Common myeloid progenitor, CD34-positive (primary cell): ENCODE measurements at regions not wholly inside any gene's neighbourhood (a gene's known extent, or its start where the extent isn't known, plus 50 kb on each side); places are given as distances from the start of the nearest gene placed in this dataset.
A peak's percentile ranks its signal among the peaks of the same experiment; 100 is the strongest.

Source experiments
- CTCF ChIA-PET: fragments of 350-600 bp; sonication (Branson Sonifier 250); formaldehyde crosslinking; loops from one replicate; lab custom pipeline; 2021; ENCODE audit warnings: antibody characterized with exemption; lab: Charles Lee
- POLR2A ChIA-PET: fragments of 350-600 bp; sonication (Branson Sonifier 250); formaldehyde crosslinking; loops from one replicate; lab custom pipeline; 2021; ENCODE audit warnings: antibody characterized with exemption; lab: Charles Lee
- DNase-seq, 3 donors: peaks; one replicate each; pipeline versions ENCODE4 v3.0.0 to v3.0.0-alpha.2; 2013
- H3K27ac ChIP-seq, 2 experiments: 1 replicate in 1 of 2; 2 replicates in 1 of 2; pipeline ENCODE4 v1.7.0; 2013; ENCODE audit warnings: inconsistent platforms in 2 of 2, low read length in 2 of 2, mild to moderate bottlenecking in 2 of 2, low read depth in 1 of 2, moderate library complexity in 1 of 2; ENCODE audit not compliant: severe bottlenecking in 2 of 2, insufficient read depth in 1 of 2, poor library complexity in 1 of 2
- H3K27me3 ChIP-seq, 5 experiments: replicated peaks in 2 of 5; 1 replicate in 3 of 5; 2 replicates in 2 of 5; pipeline versions ENCODE4 v1.6.1 to v1.7.0; 2013; ENCODE audit warnings: low read length in 4 of 5, mild to moderate bottlenecking in 2 of 5, moderate library complexity in 2 of 5, inconsistent platforms in 1 of 5; ENCODE audit not compliant: insufficient read depth in 5 of 5, control insufficient read depth in 4 of 5
- H3K36me3 ChIP-seq, 4 experiments: 1 replicate in 2 of 4; 2 replicates in 2 of 4; pipeline versions ENCODE4 v1.6.1 to v1.7.0; 2013; ENCODE audit warnings: low read length in 3 of 4, control low read depth in 1 of 4, mild to moderate bottlenecking in 1 of 4; ENCODE audit not compliant: control insufficient read depth in 4 of 4, insufficient read depth in 4 of 4
- H3K4me1 ChIP-seq, 4 experiments: 1 replicate in 3 of 4; 2 replicates in 1 of 4; pipeline versions ENCODE4 v1.6.1 to v1.7.1; 2013; ENCODE audit warnings: low read length in 3 of 4, mild to moderate bottlenecking in 3 of 4, control low read depth in 1 of 4, inconsistent platforms in 1 of 4, moderate library complexity in 1 of 4; ENCODE audit not compliant: control insufficient read depth in 4 of 4, insufficient read depth in 4 of 4; ENCODE audit errors: control extremely low read depth in 1 of 4
- H3K4me3 ChIP-seq, 7 experiments: 1 replicate in 4 of 7; 2 replicates in 3 of 7; pipeline versions ENCODE4 v1.5.1 to v1.7.0; 2013; ENCODE audit warnings: mild to moderate bottlenecking in 7 of 7, low read length in 6 of 7, moderate library complexity in 6 of 7, inconsistent platforms in 2 of 7, low read depth in 2 of 7, control low read depth in 1 of 7; ENCODE audit not compliant: insufficient read depth in 4 of 7, control insufficient read depth in 1 of 7; ENCODE audit errors: extremely low read depth in 1 of 7
- H3K9me3 ChIP-seq, 5 experiments: 1 replicate in 4 of 5; 2 replicates in 1 of 5; pipeline versions ENCODE4 v1.6.1 to v1.7.1; 2013; ENCODE audit warnings: low read length in 4 of 5, mild to moderate bottlenecking in 2 of 5, inconsistent platforms in 1 of 5, low read depth in 1 of 5, moderate library complexity in 1 of 5; ENCODE audit not compliant: control insufficient read depth in 4 of 5, insufficient read depth in 2 of 5; ENCODE audit errors: control extremely low read depth in 1 of 5
- WGBS: methylation state at CpG from one replicate; pipeline ENCODE4 v1.1.5; 2013; ENCODE audit not compliant: insufficient coverage; 5-methylcytosine and 5-hydroxymethylcytosine counted together

- no peak overlapping the region for H3K27ac ChIP-seq
- 71% methylated on average over 2 of the region's 3 CpGs for WGBS
- no peak overlapping the region for H3K4me3 ChIP-seq
- no peaks in the 10 kb centered on the region for H3K27me3 ChIP-seq
- peak; percentile 28 to 52 (median 41) for DNase-seq
- no peaks in the 10 kb centered on the region for H3K36me3 ChIP-seq
- H3K4me1 ChIP-seq = no peaks in the 10 kb centered on the region
- CTCF ChIA-PET = no interaction called here
- no peaks in the 10 kb centered on the region for H3K9me3 ChIP-seq
- POLR2A ChIA-PET = no interaction called here
Measured at GRCh38 chr13:76016799-76017400, 380.8 kb downstream of the LMO7 start.

- no peaks in the 10 kb centered on the region for H3K36me3 ChIP-seq
- no peaks in the 10 kb centered on the region for H3K9me3 ChIP-seq
- ChIA-PET POLR2A (no interaction called here), CTCF (interaction anchor here (1.0 kb wide), 1 partner anchor 16 kb away, joined by 3 read pairs; no protein-coding TSS in a partner anchor)
- peak in 1 of 3 donors; percentile 27 for DNase-seq
- H3K4me3 ChIP-seq = no peak overlapping the region
- 48% methylated on average over 2 of the region's 5 CpGs for WGBS
- H3K4me1 ChIP-seq = no peaks in the 10 kb centered on the region
- H3K27me3 ChIP-seq = no peaks in the 10 kb centered on the region
- peak overlapping the region in 1 of 2 experiments; percentile 15 for H3K27ac ChIP-seq
Measured at GRCh38 chr13:76014406-76015318, 378.5 kb downstream of the LMO7 start.

- H3K4me1 ChIP-seq = no peaks in the 10 kb centered on the region
- no peak overlapping the region for H3K4me3 ChIP-seq
- no peak for DNase-seq
- CTCF ChIA-PET = interaction anchor here (1.0 kb wide), 1 partner anchor 142 kb away, joined by 3 read pairs; no protein-coding TSS in a partner anchor
- no peaks in the 10 kb centered on the region for H3K36me3 ChIP-seq
- POLR2A ChIA-PET = no interaction called here
- H3K27ac ChIP-seq = no peak overlapping the region
- WGBS = 100% methylated on average over 2 of the region's 2 CpGs
- no peaks in the 10 kb centered on the region for H3K27me3 ChIP-seq
- no peaks in the 10 kb centered on the region for H3K9me3 ChIP-seq
Measured at GRCh38 chr13:76012091-76012721, 376.1 kb downstream of the LMO7 start.

DNA sequence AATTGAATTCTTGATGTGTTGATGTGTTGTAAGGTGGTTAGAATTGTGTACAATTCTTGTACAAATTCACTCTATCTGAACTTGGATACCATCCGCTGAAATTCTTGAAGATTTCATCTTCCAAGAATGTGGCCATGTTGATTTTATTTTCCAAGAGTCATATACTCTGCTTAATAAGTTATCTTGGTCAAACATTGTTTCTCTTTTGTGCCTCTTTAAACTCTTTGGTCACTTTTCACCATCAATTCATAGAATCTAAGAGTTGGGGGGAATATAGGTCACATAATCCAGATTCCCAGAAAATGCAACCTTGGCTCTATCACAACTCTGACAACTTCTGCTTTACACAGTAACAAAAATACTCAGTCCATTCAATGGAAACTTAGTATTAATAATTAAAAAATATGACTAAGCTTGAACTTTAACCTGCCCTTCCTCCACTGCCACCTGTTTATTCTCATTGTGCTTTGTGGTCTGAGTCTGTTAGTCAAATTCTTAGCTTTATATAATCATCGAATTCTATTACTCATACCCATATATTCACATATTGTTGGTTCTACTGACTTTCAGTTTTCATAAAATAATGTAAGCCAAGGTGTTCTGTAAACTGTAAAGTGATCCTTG is 373.2 kb downstream of the LMO7 start:
- H3K4me1 ChIP-seq = no peaks in the 10 kb centered on the region
- peak in 2 of 3 donors; percentile 4 to 12 for DNase-seq
- no peaks in the 10 kb centered on the region for H3K36me3 ChIP-seq
- ChIA-PET CTCF (interaction anchor here (1.0 kb wide), 1 partner anchor 313 kb away, joined by 3 read pairs; no protein-coding TSS in a partner anchor), POLR2A (interaction anchor here (0.5 kb wide), 1 partner anchor 17 kb away, joined by 3 read pairs; no protein-coding TSS in a partner anchor)
- no peaks in the 10 kb centered on the region for H3K27me3 ChIP-seq
- no peak overlapping the region for H3K4me3 ChIP-seq
- H3K27ac ChIP-seq = no peak overlapping the region
- no peaks in the 10 kb centered on the region for H3K9me3 ChIP-seq
- no CpG with 5 or more reads among the region's 2 CpGs for WGBS

DNA sequence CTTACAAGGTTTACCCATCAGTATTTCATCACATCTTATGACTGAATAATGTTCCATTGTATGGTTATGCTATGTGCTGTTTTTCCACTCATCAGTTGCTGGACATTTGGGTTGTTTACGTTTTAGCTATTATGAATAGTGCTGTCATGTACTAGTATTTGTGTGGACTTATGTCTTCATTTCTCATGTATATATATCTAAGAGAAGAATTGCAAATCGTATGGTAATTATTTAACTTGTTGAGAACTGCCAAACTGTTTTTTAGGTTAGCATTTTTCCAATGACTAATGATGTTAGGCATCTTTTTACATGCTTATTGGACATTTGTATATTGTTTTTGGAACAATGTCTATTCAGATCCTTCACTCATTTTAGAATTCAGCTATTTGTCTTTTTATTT is 368.3 kb downstream of the LMO7 start:
- H3K27me3 ChIP-seq = no peaks in the 10 kb centered on the region
- no peaks in the 10 kb centered on the region for H3K9me3 ChIP-seq
- no peak for DNase-seq
- no peak overlapping the region for H3K27ac ChIP-seq
- ChIA-PET CTCF (interaction anchor here (1.5 kb wide), 1 partner anchor 122 kb away, joined by 4 read pairs; no protein-coding TSS in a partner anchor), POLR2A (no interaction called here)
- H3K4me1 ChIP-seq = peaks cover 0 to 3% (median 1%) of the 10 kb centered on the region in 4 experiments
- WGBS = no CpG with 5 or more reads among the region's 2 CpGs
- no peak overlapping the region for H3K4me3 ChIP-seq
- no peaks in the 10 kb centered on the region for H3K36me3 ChIP-seq

DNA sequence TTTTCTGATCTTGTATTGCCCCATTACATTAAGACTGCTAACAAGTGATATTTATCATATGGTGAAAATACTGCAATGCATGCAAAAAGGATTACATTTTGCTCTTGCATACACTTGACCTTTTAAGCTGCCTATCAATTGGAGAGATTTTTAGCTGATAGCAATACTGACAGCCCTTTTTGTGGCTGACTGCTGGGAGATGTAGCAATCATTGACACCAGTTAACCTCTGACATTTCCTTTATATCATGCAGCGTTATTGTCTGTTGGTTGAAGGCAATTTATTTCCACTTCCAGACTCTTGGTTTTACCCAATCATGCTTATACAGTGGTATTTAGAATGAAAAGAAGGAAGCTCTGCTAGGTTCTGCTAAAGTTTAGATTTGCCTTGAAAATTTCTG is 364.0 kb downstream of the LMO7 start:
- Histone ChIP-seq H3K27me3 (no peaks in the 10 kb centered on the region), H3K4me3 (no peak overlapping the region), H3K9me3 (no peaks in the 10 kb centered on the region), H3K4me1 (peaks cover 0 to 3% (median 1%) of the 10 kb centered on the region in 4 experiments), H3K27ac (no peak overlapping the region), H3K36me3 (no peaks in the 10 kb centered on the region)
- POLR2A ChIA-PET = no interaction called here
- no CpG with 5 or more reads among the region's 1 CpG for WGBS
- CTCF ChIA-PET = no interaction called here
- DNase-seq = peak in 2 of 3 donors; percentile 8 to 9
